CD4-positive, alpha-beta T cell (primary cell): ENCODE measurements at regions not wholly inside any gene's neighbourhood (a gene's known extent, or its start where the extent isn't known, plus 50 kb on each side); places are given as distances from the start of the nearest gene placed in this dataset.
"Not testable (repeated sequence)": the region's sequence is repeated elsewhere in the genome, so short reads cannot be mapped to it uniquely, and the experiment has no call there.

ENCODE experiments used
- ATAC-seq: fragments of 200-7000 bp; cut with Tn5 transposase; one replicate; pipeline ENCODE4 v1.10.0; 2022; ENCODE audit warnings: mild to moderate bottlenecking; ENCODE audit not compliant: poor library complexity
- CTCF ChIA-PET: fragments of 350-600 bp; sonication (Branson Sonifier 250); formaldehyde crosslinking; loops from one replicate; lab custom pipeline; 2021; ENCODE audit warnings: antibody characterized with exemption, inconsistent platforms; lab: Charles Lee
- POLR2A ChIA-PET: fragments of 350-600 bp; sonication (Branson Sonifier 250); formaldehyde crosslinking; loops from one replicate; lab custom pipeline; 2021; ENCODE audit warnings: antibody characterized with exemption, inconsistent platforms; lab: Charles Lee
- DNase-seq, 14 experiments: peaks; one replicate each; pipeline ENCODE4 v3.0.0-alpha.2; 2013 to 2020; ENCODE audit warnings: mixed read lengths in 2 of 14
- H3K27ac ChIP-seq, 2 donors: one replicate each; pipeline versions ENCODE4 v1.5.1 to v1.7.0; 2013; ENCODE audit warnings: low read length in 2 of 2, low read depth in 1 of 2, mild to moderate bottlenecking in 1 of 2
- H3K27me3 ChIP-seq, 2 experiments: 1 replicate in 1 of 2; 2 replicates in 1 of 2; pipeline versions ENCODE4 v1.6.1 to v1.7.0; 2013; ENCODE audit warnings: low read length in 2 of 2, control low read depth in 1 of 2, mild to moderate bottlenecking in 1 of 2, moderate library complexity in 1 of 2; ENCODE audit not compliant: insufficient read depth in 2 of 2, control insufficient read depth in 1 of 2
- H3K36me3 ChIP-seq: one replicate; pipeline ENCODE4 v1.6.1; 2013; ENCODE audit warnings: low read length, control low read depth; ENCODE audit not compliant: insufficient read depth
- H3K4me1 ChIP-seq: one replicate; pipeline ENCODE4 v1.6.1; 2013; ENCODE audit warnings: low read length, control low read depth; ENCODE audit not compliant: insufficient read depth
- H3K4me3 ChIP-seq: one replicate; pipeline ENCODE4 v1.5.1; 2013; ENCODE audit warnings: mild to moderate bottlenecking, low read length, moderate library complexity
- H3K9me3 ChIP-seq, 2 experiments: 1 replicate in 1 of 2; 2 replicates in 1 of 2; pipeline versions ENCODE4 v1.6.1 to v1.7.0; 2013; ENCODE audit warnings: low read length in 2 of 2, mild to moderate bottlenecking in 2 of 2, control low read depth in 1 of 2, moderate library complexity in 1 of 2; ENCODE audit not compliant: control insufficient read depth in 1 of 2, insufficient read depth in 1 of 2
- H3K27ac Mint-ChIP-seq: one replicate; pipeline ENCODE4 v1.8.0; 2020; ENCODE audit warnings: mixed read lengths
- H3K27me3 Mint-ChIP-seq: one replicate; pipeline ENCODE4 v1.8.0; 2021; ENCODE audit warnings: mixed read lengths
- H3K36me3 Mint-ChIP-seq: one replicate; pipeline ENCODE4 v1.8.0; 2021; ENCODE audit warnings: low read depth, mixed read lengths
- H3K4me1 Mint-ChIP-seq: one replicate; pipeline ENCODE4 v1.8.0; 2021; ENCODE audit warnings: low read depth, mixed read lengths
- H3K4me3 Mint-ChIP-seq: one replicate; pipeline ENCODE4 v1.8.0; 2020; ENCODE audit warnings: mild to moderate bottlenecking, mixed read lengths
- H3K9me3 Mint-ChIP-seq: one replicate; pipeline ENCODE4 v1.8.0; 2020; ENCODE audit warnings: mixed read lengths
- intact Hi-C, 2 experiments: fragments of 100-400 bp; cut with DNase I in 1 of 2; cut with micrococcal nuclease in 1 of 2; formaldehyde crosslinking; loops; one replicate each; pipeline versions ENCODE4 v1.15.1 to v1.9.0; 2023 to 2025; cut with DNase I, micrococcal nuclease
- TF ChIP-seq, protein P1 (sequence below): fragments of 200-600 bp; IDR thresholded peaks from one replicate; pipeline ENCODE4 v1.8.0; 2022; ENCODE audit warnings: antibody characterized with exemption, mild to moderate bottlenecking

- no peak for ATAC-seq
- no peaks in the 10 kb centered on the region for H3K4me1 Mint-ChIP-seq
- Histone ChIP-seq H3K4me3 (no peak overlapping the region), H3K27me3 (no peaks in the 10 kb centered on the region), H3K27ac (no peak overlapping the region), H3K36me3 (no peaks in the 10 kb centered on the region), H3K4me1 (no peaks in the 10 kb centered on the region), H3K9me3 (peaks cover 0 to 3% of the 10 kb centered on the region in 2 experiments)
- CTCF ChIA-PET = no interaction called here
- TF ChIP-seq, protein P1, sequence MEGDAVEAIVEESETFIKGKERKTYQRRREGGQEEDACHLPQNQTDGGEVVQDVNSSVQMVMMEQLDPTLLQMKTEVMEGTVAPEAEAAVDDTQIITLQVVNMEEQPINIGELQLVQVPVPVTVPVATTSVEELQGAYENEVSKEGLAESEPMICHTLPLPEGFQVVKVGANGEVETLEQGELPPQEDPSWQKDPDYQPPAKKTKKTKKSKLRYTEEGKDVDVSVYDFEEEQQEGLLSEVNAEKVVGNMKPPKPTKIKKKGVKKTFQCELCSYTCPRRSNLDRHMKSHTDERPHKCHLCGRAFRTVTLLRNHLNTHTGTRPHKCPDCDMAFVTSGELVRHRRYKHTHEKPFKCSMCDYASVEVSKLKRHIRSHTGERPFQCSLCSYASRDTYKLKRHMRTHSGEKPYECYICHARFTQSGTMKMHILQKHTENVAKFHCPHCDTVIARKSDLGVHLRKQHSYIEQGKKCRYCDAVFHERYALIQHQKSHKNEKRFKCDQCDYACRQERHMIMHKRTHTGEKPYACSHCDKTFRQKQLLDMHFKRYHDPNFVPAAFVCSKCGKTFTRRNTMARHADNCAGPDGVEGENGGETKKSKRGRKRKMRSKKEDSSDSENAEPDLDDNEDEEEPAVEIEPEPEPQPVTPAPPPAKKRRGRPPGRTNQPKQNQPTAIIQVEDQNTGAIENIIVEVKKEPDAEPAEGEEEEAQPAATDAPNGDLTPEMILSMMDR = no peak
- H3K27me3 Mint-ChIP-seq = peaks cover 18% of the 10 kb centered on the region
- H3K27ac Mint-ChIP-seq = no peak overlapping the region
- intact Hi-C loops = no loop called here
- POLR2A ChIA-PET = no interaction called here
- no peak overlapping the region for H3K4me3 Mint-ChIP-seq
- DNase-seq = no peak
- no peaks in the 10 kb centered on the region for H3K36me3 Mint-ChIP-seq
- H3K9me3 Mint-ChIP-seq = no peaks in the 10 kb centered on the region
Measured at GRCh38 chr5:122665051-122665450, 109.8 kb upstream of the SNX2 start.

- TF ChIP-seq, protein P1 = no peak
- Histone ChIP-seq H3K4me1 (no peaks in the 10 kb centered on the region), H3K27me3 (no peaks in the 10 kb centered on the region), H3K27ac (no peak overlapping the region), H3K4me3 (no peak overlapping the region), H3K36me3 (no peaks in the 10 kb centered on the region), H3K9me3 (peaks cover 0 to 3% of the 10 kb centered on the region in 2 experiments)
- H3K36me3 Mint-ChIP-seq = no peaks in the 10 kb centered on the region
- no peak overlapping the region for H3K27ac Mint-ChIP-seq
- intact Hi-C loops = no loop called here
- DNase-seq = no peak
- peaks cover 14% of the 10 kb centered on the region for H3K27me3 Mint-ChIP-seq
- ATAC-seq = no peak
- ChIA-PET CTCF (interaction anchor here (1.2 kb wide), 1 partner anchor 13 kb away, joined by 3 read pairs; no protein-coding TSS in a partner anchor), POLR2A (no interaction called here)
- H3K4me3 Mint-ChIP-seq = no peak overlapping the region
- no peaks in the 10 kb centered on the region for H3K9me3 Mint-ChIP-seq
- no peaks in the 10 kb centered on the region for H3K4me1 Mint-ChIP-seq
Measured at GRCh38 chr5:122668552-122668951, 106.3 kb upstream of the SNX2 start.

- H3K4me3 ChIP-seq, POLR2A ChIA-PET, H3K36me3 Mint-ChIP-seq, H3K9me3 ChIP-seq, H3K9me3 Mint-ChIP-seq, H3K27me3 ChIP-seq, DNase-seq, intact Hi-C loops, H3K36me3 ChIP-seq, H3K27ac Mint-ChIP-seq, H3K4me1 Mint-ChIP-seq, H3K4me3 Mint-ChIP-seq, H3K27ac ChIP-seq, ATAC-seq, H3K4me1 ChIP-seq: not testable (repeated sequence)
- H3K27me3 Mint-ChIP-seq = peaks cover 14% of the 10 kb centered on the region
- CTCF ChIA-PET = interaction anchor here (1.2 kb wide), 1 partner anchor 14 kb away, joined by 3 read pairs; no protein-coding TSS in a partner anchor
Measured at GRCh38 chr5:122669709-122670108, 105.2 kb upstream of the SNX2 start.

- ATAC-seq = no peak
- no peaks in the 10 kb centered on the region for H3K27me3 ChIP-seq
- DNase-seq = no peak
Measured at GRCh38 chr5:122673343-122673742, 101.5 kb upstream of the SNX2 start.

More at GRCh38 chr5:122673343-122673742, 101.5 kb upstream of the SNX2 start:
- CTCF ChIA-PET = no interaction called here
- no peaks in the 10 kb centered on the region for H3K4me1 ChIP-seq
- no peak overlapping the region for H3K4me3 ChIP-seq
- POLR2A ChIA-PET = no interaction called here
- intact Hi-C loops = no loop called here
- TF ChIP-seq, protein P1 = no peak
- Mint-ChIP-seq H3K4me1 (no peaks in the 10 kb centered on the region), H3K36me3 (no peaks in the 10 kb centered on the region), H3K27me3 (peaks cover 31% of the 10 kb centered on the region), H3K27ac (no peak overlapping the region), H3K4me3 (no peak overlapping the region), H3K9me3 (no peaks in the 10 kb centered on the region)
- peaks cover 0 to 3% of the 10 kb centered on the region in 2 experiments for H3K9me3 ChIP-seq
- H3K27ac ChIP-seq = no peak overlapping the region
- H3K36me3 ChIP-seq = no peaks in the 10 kb centered on the region
